ENCODE measurements at regions not wholly inside any gene's neighbourhood (a gene's known extent, or its start where the extent isn't known, plus 50 kb on each side); places are given as distances from the start of the nearest gene placed in this dataset.

DNA sequence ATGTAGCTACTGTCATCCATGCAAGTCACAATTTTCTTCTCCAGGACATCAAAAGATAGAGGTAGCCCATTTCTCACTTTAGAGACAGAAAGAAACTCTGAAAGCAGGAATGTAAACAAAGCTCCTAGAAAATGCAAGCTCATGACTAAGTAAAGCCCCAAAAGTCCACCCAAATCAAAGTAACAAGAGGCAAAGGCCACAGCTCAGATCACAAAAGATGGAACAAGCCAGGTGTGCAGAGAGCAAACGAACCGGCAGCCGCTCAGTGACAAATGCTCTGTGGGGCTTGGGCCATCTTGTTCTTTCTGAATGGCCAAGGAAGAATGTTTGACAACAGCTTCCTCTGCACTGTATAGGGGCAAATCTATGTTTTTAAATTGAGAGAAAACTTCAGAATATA, 201.0 kb downstream of the CYRIA start:
- H3K27me3 ChIP-seq (ENCODE audit: insufficient read depth, insufficient read length) = no peaks in the 10 kb centered on the region
- TF ChIP-seq ZNF274 (IDR thresholded peaks at IDR 0.05; ENCODE audit: low read depth, low read length) (no peak), SUZ12 (IDR thresholded peaks at IDR 0.05; ENCODE audit: extremely low read depth, insufficient read depth, insufficient read length) (no peak)
- H3K4me1 ChIP-seq (ENCODE audit: insufficient read depth, insufficient read length) = no peaks in the 10 kb centered on the region
- no peak overlapping the region for H3K9ac ChIP-seq (ENCODE audit: insufficient read length, low read depth)
- H3K36me3 ChIP-seq (ENCODE audit: insufficient read depth, insufficient read length, low read length) = no peaks in the 10 kb centered on the region
- no peak overlapping the region for H3K4me3 ChIP-seq (ENCODE audit: insufficient read length, low read depth)
- no peaks in the 10 kb centered on the region for H3K9me3 ChIP-seq (ENCODE audit: insufficient read depth, low read length)
- no peak for DNase-seq (ENCODE audit: low read depth, low spot score)

DNA sequence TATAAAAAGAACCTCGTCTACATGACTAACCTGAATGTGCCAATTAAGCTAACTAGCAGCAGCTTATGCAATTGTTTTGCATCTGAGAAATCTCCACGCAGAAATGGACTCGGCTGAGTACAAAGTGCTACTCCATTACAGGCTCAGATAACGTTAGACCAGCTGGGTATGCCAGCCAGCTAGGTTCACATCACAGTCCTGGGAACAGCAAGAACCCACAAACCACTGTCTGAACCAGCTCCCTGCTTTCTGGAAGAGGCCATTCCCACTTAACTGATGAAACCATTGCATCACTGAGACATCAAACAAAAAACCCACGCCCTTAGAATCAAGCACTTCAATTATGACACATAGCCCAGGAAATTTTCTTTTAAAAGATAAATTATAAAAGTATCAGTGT, 202.7 kb downstream of the CYRIA start:
- Histone ChIP-seq H3K4me3 (ENCODE audit: insufficient read length, low read depth) (no peak overlapping the region), H3K9ac (ENCODE audit: insufficient read length, low read depth) (no peak overlapping the region), H3K4me1 (ENCODE audit: insufficient read depth, insufficient read length) (no peaks in the 10 kb centered on the region), H3K27me3 (ENCODE audit: insufficient read depth, insufficient read length) (no peaks in the 10 kb centered on the region), H3K36me3 (ENCODE audit: insufficient read depth, insufficient read length, low read length) (no peaks in the 10 kb centered on the region), H3K9me3 (ENCODE audit: insufficient read depth, low read length) (no peaks in the 10 kb centered on the region)
- DNase-seq (ENCODE audit: low read depth, low spot score) = no peak
- TF ChIP-seq ZNF274 (IDR thresholded peaks at IDR 0.05; ENCODE audit: low read depth, low read length) = no peak
- no peak for TF ChIP-seq YY1 (IDR thresholded peaks at IDR 0.05; ENCODE audit: insufficient read depth, insufficient read length)
- TF ChIP-seq SUZ12 (IDR thresholded peaks at IDR 0.05; ENCODE audit: extremely low read depth, insufficient read depth, insufficient read length) = no peak

DNA sequence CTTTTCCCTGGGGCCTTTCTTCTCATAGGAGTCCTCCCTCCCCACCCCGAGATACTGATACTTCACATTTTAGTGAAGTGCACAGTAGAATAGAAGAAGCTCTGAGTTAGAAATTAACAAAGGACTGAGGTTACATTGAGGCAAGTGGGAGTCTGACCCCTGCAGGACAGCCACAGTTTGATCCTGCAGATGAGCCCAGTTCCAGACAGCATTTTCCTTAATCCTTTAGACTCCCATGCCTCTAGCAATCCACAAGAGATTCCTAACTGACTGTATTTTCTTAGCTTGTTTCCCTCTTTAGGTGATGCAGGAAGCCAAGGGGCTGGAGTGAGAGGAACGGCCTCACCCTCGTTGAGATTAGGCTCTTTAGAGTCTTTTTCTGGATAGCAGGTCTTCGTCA, 204.0 kb downstream of the CYRIA start:
- Histone ChIP-seq H3K9me3 (ENCODE audit: insufficient read depth, low read length) (no peaks in the 10 kb centered on the region), H3K36me3 (ENCODE audit: insufficient read depth, insufficient read length, low read length) (no peaks in the 10 kb centered on the region), H3K9ac (ENCODE audit: insufficient read length, low read depth) (no peak overlapping the region), H3K27me3 (ENCODE audit: insufficient read depth, insufficient read length) (no peaks in the 10 kb centered on the region), H3K4me1 (ENCODE audit: insufficient read depth, insufficient read length) (no peaks in the 10 kb centered on the region), H3K4me3 (ENCODE audit: insufficient read length, low read depth) (no peak overlapping the region)
- no peak for DNase-seq (ENCODE audit: low read depth, low spot score)
- TF ChIP-seq SUZ12 (IDR thresholded peaks at IDR 0.05; ENCODE audit: extremely low read depth, insufficient read depth, insufficient read length) = no peak

DNA sequence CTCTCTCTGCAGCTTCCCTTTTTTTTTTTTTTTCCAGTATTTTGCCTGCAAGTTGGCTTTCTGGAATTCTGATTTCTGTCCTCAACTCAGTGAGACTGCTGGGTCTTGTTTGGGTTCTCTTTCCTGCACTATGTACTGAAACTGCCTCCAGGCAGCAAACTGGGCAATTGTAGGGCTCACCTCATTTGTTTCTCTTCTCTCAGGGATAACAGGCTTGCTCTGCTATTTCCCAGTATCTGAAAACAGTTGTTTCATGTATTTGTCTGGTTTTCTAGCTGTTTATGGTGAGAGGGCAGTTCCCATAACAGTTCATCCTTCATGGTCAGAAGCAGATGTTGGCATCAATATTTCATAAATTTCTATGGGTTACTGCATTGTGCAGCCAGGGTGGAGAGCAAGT, 206.0 kb downstream of the CYRIA start:
- no peak for DNase-seq (ENCODE audit: low read depth, low spot score)
- H3K36me3 ChIP-seq (ENCODE audit: insufficient read depth, insufficient read length, low read length) = no peaks in the 10 kb centered on the region
- TF ChIP-seq YY1 (IDR thresholded peaks at IDR 0.05; ENCODE audit: insufficient read depth, insufficient read length) (no peak), ZNF274 (IDR thresholded peaks at IDR 0.05; ENCODE audit: low read depth, low read length) (no peak), SUZ12 (IDR thresholded peaks at IDR 0.05; ENCODE audit: extremely low read depth, insufficient read depth, insufficient read length) (no peak)
- no peaks in the 10 kb centered on the region for H3K9me3 ChIP-seq (ENCODE audit: insufficient read depth, low read length)
- no peak overlapping the region for H3K4me3 ChIP-seq (ENCODE audit: insufficient read length, low read depth)
- no peaks in the 10 kb centered on the region for H3K27me3 ChIP-seq (ENCODE audit: insufficient read depth, insufficient read length)
- H3K4me1 ChIP-seq (ENCODE audit: insufficient read depth, insufficient read length) = no peaks in the 10 kb centered on the region
- H3K9ac ChIP-seq (ENCODE audit: insufficient read length, low read depth) = no peak overlapping the region

DNA sequence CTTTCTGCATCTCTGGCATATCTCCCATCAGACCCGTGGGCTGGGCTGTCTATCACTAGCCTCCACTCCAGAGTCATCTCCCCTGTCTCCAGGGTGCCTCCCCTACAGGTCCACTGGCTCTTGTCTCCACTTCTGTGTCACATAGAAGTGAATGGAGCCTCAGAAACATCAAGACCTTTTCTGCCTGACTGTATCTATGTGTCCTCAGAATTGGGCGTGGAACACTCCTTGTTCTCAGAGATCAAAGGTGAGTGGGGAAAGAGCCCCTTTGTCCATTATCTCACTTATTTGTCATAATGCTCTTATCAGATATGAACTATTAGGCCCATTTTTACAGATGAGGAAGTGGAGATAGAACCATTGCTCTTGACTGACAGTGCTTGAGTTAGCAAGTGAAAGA, 211.0 kb downstream of the CYRIA start:
- Histone ChIP-seq H3K27me3 (ENCODE audit: insufficient read depth, insufficient read length) (no peaks in the 10 kb centered on the region), H3K9me3 (ENCODE audit: insufficient read depth, low read length) (no peaks in the 10 kb centered on the region), H3K9ac (ENCODE audit: insufficient read length, low read depth) (no peak overlapping the region), H3K36me3 (ENCODE audit: insufficient read depth, insufficient read length, low read length) (no peaks in the 10 kb centered on the region), H3K4me1 (ENCODE audit: insufficient read depth, insufficient read length) (no peaks in the 10 kb centered on the region), H3K4me3 (ENCODE audit: insufficient read length, low read depth) (no peak overlapping the region)
- no peak for DNase-seq (ENCODE audit: low read depth, low spot score)
- TF ChIP-seq ZNF274 (IDR thresholded peaks at IDR 0.05; ENCODE audit: low read depth, low read length) (no peak), SUZ12 (IDR thresholded peaks at IDR 0.05; ENCODE audit: extremely low read depth, insufficient read depth, insufficient read length) (no peak), YY1 (IDR thresholded peaks at IDR 0.05; ENCODE audit: insufficient read depth, insufficient read length) (no peak)

DNA sequence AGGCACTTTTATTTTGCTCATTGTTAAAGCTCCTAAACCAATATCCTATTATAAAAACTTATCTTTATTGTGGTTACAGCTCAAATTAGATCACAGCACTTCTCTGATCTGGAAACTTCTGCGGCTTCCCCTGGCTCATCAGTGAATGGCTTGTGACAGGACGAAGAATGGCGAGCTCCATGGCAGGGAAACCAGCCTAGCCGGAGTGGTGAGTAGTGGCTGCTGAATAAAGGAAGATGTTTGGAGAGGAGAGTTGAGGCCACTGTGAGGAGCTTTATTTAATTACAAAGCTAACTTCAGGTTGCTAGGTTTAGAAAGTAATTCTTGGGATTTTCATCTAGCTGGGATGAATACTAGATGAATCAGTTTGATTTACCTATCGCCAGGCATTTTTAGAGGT, 213.5 kb downstream of the CYRIA start:
- no peak for DNase-seq (ENCODE audit: low read depth, low spot score)
- Histone ChIP-seq H3K4me1 (ENCODE audit: insufficient read depth, insufficient read length) (no peaks in the 10 kb centered on the region), H3K9ac (ENCODE audit: insufficient read length, low read depth) (no peak overlapping the region), H3K36me3 (ENCODE audit: insufficient read depth, insufficient read length, low read length) (no peaks in the 10 kb centered on the region), H3K9me3 (ENCODE audit: insufficient read depth, low read length) (no peaks in the 10 kb centered on the region), H3K4me3 (ENCODE audit: insufficient read length, low read depth) (no peak overlapping the region), H3K27me3 (ENCODE audit: insufficient read depth, insufficient read length) (no peaks in the 10 kb centered on the region)
- TF ChIP-seq YY1 (IDR thresholded peaks at IDR 0.05; ENCODE audit: insufficient read depth, insufficient read length) (no peak), ZNF274 (IDR thresholded peaks at IDR 0.05; ENCODE audit: low read depth, low read length) (no peak), SUZ12 (IDR thresholded peaks at IDR 0.05; ENCODE audit: extremely low read depth, insufficient read depth, insufficient read length) (no peak)

DNA sequence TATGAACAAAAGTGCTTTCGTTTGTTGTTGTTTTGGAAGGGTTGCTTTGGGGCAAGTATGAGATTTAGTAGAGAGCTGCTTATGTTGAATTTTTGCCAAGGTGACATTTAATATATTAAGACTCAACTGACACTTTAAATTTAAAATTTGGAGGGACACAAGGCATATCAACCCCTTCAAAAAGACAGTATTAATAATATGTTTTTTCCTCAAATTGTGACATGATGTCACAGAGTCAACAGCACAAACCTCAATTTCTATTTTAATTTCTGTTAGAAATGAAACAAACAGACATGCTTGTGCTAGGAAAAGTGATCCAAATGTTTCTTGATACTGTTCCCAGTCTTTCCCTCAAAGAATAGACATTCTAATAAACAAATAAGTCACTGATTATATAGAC, 218.9 kb downstream of the CYRIA start:
- no peaks in the 10 kb centered on the region for H3K4me1 ChIP-seq (ENCODE audit: insufficient read depth, insufficient read length)
- no peaks in the 10 kb centered on the region for H3K36me3 ChIP-seq (ENCODE audit: insufficient read depth, insufficient read length, low read length)
- H3K4me3 ChIP-seq (ENCODE audit: insufficient read length, low read depth) = no peak overlapping the region
- no peak for TF ChIP-seq SUZ12 (IDR thresholded peaks at IDR 0.05; ENCODE audit: extremely low read depth, insufficient read depth, insufficient read length)
- no peak for TF ChIP-seq ZNF274 (IDR thresholded peaks at IDR 0.05; ENCODE audit: low read depth, low read length)
- no peak for TF ChIP-seq YY1 (IDR thresholded peaks at IDR 0.05; ENCODE audit: insufficient read depth, insufficient read length)
- DNase-seq (ENCODE audit: low read depth, low spot score) = no peak
- no peaks in the 10 kb centered on the region for H3K9me3 ChIP-seq (ENCODE audit: insufficient read depth, low read length)
- no peak overlapping the region for H3K9ac ChIP-seq (ENCODE audit: insufficient read length, low read depth)
- H3K27me3 ChIP-seq (ENCODE audit: insufficient read depth, insufficient read length) = no peaks in the 10 kb centered on the region

DNA sequence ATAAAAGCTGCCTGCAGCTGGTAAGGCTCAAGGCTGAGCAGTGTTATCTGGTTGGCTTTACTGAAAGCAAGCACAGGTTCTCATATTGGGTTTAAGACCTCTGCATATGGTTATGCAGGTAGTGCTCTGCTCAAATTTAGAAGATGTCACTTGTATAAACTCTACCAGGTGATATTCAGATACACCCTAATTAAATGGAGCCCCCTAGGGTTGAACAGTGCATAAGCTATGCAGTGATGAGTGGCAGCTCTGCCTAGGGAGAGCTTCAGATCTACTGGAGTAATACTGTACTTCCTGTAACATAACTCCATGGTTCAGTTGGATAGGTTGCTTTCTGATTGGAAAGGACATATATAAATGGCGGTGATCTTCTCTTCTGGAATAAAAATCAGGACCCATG, 222.7 kb downstream of the CYRIA start:
- H3K4me3 ChIP-seq (ENCODE audit: insufficient read length, low read depth) = no peak overlapping the region
- no peaks in the 10 kb centered on the region for H3K36me3 ChIP-seq (ENCODE audit: insufficient read depth, insufficient read length, low read length)
- TF ChIP-seq SUZ12 (IDR thresholded peaks at IDR 0.05; ENCODE audit: extremely low read depth, insufficient read depth, insufficient read length) = no peak
- TF ChIP-seq YY1 (IDR thresholded peaks at IDR 0.05; ENCODE audit: insufficient read depth, insufficient read length) = no peak
- no peak for TF ChIP-seq ZNF274 (IDR thresholded peaks at IDR 0.05; ENCODE audit: low read depth, low read length)
- no peaks in the 10 kb centered on the region for H3K4me1 ChIP-seq (ENCODE audit: insufficient read depth, insufficient read length)
- no peaks in the 10 kb centered on the region for H3K9me3 ChIP-seq (ENCODE audit: insufficient read depth, low read length)
- no peak for DNase-seq (ENCODE audit: low read depth, low spot score)
- no peaks in the 10 kb centered on the region for H3K27me3 ChIP-seq (ENCODE audit: insufficient read depth, insufficient read length)
- no peak overlapping the region for H3K9ac ChIP-seq (ENCODE audit: insufficient read length, low read depth)
